ENCODE measurements at regions not wholly inside any gene's neighbourhood (a gene's known extent, or its start where the extent isn't known, plus 50 kb on each side); places are given as distances from the start of the nearest gene placed in this dataset.

GRCh38 chr5:17356551-17356950 lies 139.1 kb downstream of the BASP1 start:
- no peak overlapping the region for H3K27ac Mint-ChIP-seq
- peaks cover 27% of the 10 kb centered on the region for H3K4me1 Mint-ChIP-seq
- no peaks in the 10 kb centered on the region for H3K36me3 Mint-ChIP-seq
- no peak for DNase-seq (ENCODE audit: low spot score in 2 of 2, unreplicated experiment in 2 of 2)
- H3K4me3 Mint-ChIP-seq: no peak overlapping the region
- H3K9me3 Mint-ChIP-seq: peaks cover 4% of the 10 kb centered on the region
- no peaks in the 10 kb centered on the region for H3K27me3 Mint-ChIP-seq (ENCODE audit: low read depth)
- TF ChIP-seq CTCF (IDR thresholded peaks at IDR 0.05; ENCODE audit: unreplicated experiment): no peak

DNA sequence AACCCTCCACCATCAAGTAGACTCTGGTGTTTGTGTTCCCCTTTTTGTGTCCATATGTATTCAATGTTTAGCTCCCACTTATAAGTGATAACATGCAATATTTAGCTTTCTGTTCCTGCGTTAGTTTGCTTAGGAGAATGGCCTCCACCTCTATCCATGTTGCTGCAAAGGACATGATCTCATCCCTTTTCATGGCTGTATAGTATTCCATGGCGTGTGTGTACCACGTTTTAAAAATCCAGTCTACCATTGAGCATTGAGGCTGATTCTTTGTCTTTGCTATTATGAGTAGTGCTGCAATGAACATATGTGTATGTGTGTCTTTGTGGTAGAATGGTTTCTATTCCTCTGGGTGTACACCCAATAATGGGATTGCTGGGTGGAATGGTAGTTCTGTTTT lies 140.1 kb downstream of the BASP1 start:
- Mint-ChIP-seq H3K27ac (no peak overlapping the region), H3K36me3 (no peaks in the 10 kb centered on the region), H3K4me1 (peaks cover 28% of the 10 kb centered on the region), H3K9me3 (peaks cover 4% of the 10 kb centered on the region), H3K4me3 (no peak overlapping the region), H3K27me3 (ENCODE audit: low read depth) (no peaks in the 10 kb centered on the region)
- no peak for TF ChIP-seq CTCF (IDR thresholded peaks at IDR 0.05; ENCODE audit: unreplicated experiment)
- no peak for DNase-seq (ENCODE audit: low spot score in 2 of 2, unreplicated experiment in 2 of 2)

DNA sequence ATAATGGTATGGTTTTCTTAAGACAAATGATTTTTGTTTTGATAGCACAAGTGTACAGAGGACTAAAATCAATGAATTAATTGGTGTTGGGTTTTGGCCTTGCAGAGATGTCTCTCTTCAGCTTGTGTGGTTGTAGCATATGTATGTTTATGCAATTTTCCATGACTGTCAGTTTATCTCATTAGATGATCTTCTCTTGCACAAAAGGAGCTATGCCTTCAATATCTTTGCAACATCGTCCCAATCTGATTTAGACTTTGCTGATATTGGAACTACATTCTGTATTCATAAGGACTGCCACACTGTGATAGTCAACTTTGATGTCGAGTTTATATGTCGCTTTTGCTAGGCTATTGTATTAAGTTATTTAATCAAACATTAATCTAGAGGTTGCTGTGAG lies 140.0 kb upstream of the TAF11L2 start:
- Mint-ChIP-seq H3K4me1 (peaks cover 28% of the 10 kb centered on the region), H3K27me3 (ENCODE audit: low read depth) (no peaks in the 10 kb centered on the region), H3K36me3 (no peaks in the 10 kb centered on the region), H3K9me3 (peaks cover 4% of the 10 kb centered on the region), H3K4me3 (no peak overlapping the region), H3K27ac (no peak overlapping the region)
- no peak for DNase-seq (ENCODE audit: low spot score in 2 of 2, unreplicated experiment in 2 of 2)
- TF ChIP-seq CTCF (IDR thresholded peaks at IDR 0.05; ENCODE audit: unreplicated experiment): no peak

GRCh38 chr5:17359451-17360011 lies 138.5 kb upstream of the TAF11L2 start:
- H3K4me3 Mint-ChIP-seq: no peak overlapping the region
- TF ChIP-seq CTCF (IDR thresholded peaks at IDR 0.05; ENCODE audit: unreplicated experiment): no peak
- peaks cover 4% of the 10 kb centered on the region for H3K9me3 Mint-ChIP-seq
- H3K27ac Mint-ChIP-seq: peak overlapping the region; percentile 89
- DNase-seq (ENCODE audit: low spot score in 2 of 2, unreplicated experiment in 2 of 2): no peak
- H3K4me1 Mint-ChIP-seq: peaks cover 29% of the 10 kb centered on the region
- no peaks in the 10 kb centered on the region for H3K36me3 Mint-ChIP-seq
- no peaks in the 10 kb centered on the region for H3K27me3 Mint-ChIP-seq (ENCODE audit: low read depth)

DNA sequence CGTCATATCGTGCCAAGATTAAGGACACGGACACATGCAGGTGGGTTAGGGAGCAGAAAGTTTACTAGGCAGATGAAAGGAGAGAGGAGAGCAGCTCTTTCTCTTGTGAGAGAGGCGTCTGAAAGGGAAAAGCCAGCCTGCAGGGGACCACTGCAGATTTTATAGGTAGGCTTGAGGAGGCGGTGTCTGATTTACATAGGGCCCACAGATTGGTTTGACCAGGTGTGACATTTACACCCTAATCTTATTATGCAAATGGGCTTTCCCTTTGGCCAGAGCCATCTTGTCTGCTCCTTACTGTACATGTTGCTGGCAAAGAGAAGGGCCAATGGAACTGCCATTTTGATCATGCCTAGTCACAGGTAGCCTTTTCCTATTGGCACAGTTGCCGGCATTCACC lies 137.2 kb upstream of the TAF11L2 start:
- H3K36me3 Mint-ChIP-seq: no peaks in the 10 kb centered on the region
- DNase-seq (ENCODE audit: low spot score in 2 of 2, unreplicated experiment in 2 of 2): no peak
- no peak overlapping the region for H3K4me3 Mint-ChIP-seq
- H3K9me3 Mint-ChIP-seq: peaks cover 4% of the 10 kb centered on the region
- TF ChIP-seq CTCF (IDR thresholded peaks at IDR 0.05; ENCODE audit: unreplicated experiment): no peak
- H3K27ac Mint-ChIP-seq: peak overlapping the region; percentile 89
- peaks cover 32% of the 10 kb centered on the region for H3K4me1 Mint-ChIP-seq
- no peaks in the 10 kb centered on the region for H3K27me3 Mint-ChIP-seq (ENCODE audit: low read depth)

- peak overlapping the region; percentile 58 for H3K27ac Mint-ChIP-seq
- no peak for TF ChIP-seq CTCF (IDR thresholded peaks at IDR 0.05; ENCODE audit: unreplicated experiment)
- no peak for DNase-seq (ENCODE audit: low spot score in 2 of 2, unreplicated experiment in 2 of 2)
- H3K4me1 Mint-ChIP-seq: peaks cover 32% of the 10 kb centered on the region
- H3K27me3 Mint-ChIP-seq (ENCODE audit: low read depth): no peaks in the 10 kb centered on the region
- no peak overlapping the region for H3K4me3 Mint-ChIP-seq
- H3K9me3 Mint-ChIP-seq: peaks cover 4% of the 10 kb centered on the region
- H3K36me3 Mint-ChIP-seq: no peaks in the 10 kb centered on the region
Observed at GRCh38 chr5:17361331-17361730, 136.7 kb upstream of the TAF11L2 start.

Data from mesothelial cell of epicardium (in vitro differentiated cells).